ENCODE measurements at regions not wholly inside any gene's neighbourhood (a gene's known extent, or its start where the extent isn't known, plus 50 kb on each side); places are given as distances from the start of the nearest gene placed in this dataset.

DNA sequence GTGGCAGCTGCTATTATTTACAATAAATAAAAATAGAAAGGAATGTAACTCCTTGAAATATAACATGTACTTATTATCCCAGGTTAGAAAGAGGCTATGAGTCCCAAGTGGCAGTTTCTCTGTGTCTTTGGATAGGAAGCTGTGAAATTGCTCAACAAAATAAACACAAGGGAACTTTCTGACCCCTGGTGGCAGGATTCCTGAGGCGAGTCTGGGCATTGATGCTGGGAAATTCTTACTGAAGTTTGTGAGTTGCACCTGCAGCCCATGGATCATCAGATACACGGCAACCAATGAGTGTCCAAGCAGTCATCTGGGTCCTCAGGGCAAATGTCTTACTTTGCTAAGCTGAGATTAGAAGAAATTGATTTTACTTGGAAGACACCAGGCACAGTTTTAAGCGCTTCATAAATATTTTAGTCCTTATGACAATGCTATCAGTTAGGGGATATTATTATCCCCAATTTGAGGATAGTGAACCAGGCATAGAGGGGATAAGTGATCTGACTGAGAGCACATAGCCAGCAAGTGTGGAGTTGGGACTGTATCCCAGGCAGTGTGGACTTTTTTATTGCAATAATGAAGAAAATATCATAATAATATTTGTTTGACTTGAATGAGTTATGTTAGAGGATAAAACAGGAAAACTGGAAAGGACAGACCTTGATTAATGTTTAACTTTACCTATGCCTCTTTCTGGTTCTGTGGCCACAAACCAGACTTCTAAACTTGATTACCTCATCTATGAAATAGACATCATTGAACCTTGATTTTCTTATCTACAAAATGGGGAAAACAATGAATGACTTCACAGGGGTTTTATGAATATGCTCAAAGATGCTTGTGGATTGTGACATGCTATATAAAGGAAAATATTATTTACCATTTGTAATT lies 265.5 kb upstream of the ADAMTSL1 start:
- H3K27me3 Mint-ChIP-seq: no peaks in the 10 kb centered on the region
- intact Hi-C loops (cut with micrococcal nuclease): no loop called here
- no peaks in the 10 kb centered on the region for H3K4me1 Mint-ChIP-seq
- no peak overlapping the region for H3K4me3 Mint-ChIP-seq
- no peak overlapping the region for H3K27ac Mint-ChIP-seq
- H3K36me3 Mint-ChIP-seq (ENCODE audit: low read depth): no peaks in the 10 kb centered on the region
- no peaks in the 10 kb centered on the region for H3K9me3 Mint-ChIP-seq
- no peak for DNase-seq

DNA sequence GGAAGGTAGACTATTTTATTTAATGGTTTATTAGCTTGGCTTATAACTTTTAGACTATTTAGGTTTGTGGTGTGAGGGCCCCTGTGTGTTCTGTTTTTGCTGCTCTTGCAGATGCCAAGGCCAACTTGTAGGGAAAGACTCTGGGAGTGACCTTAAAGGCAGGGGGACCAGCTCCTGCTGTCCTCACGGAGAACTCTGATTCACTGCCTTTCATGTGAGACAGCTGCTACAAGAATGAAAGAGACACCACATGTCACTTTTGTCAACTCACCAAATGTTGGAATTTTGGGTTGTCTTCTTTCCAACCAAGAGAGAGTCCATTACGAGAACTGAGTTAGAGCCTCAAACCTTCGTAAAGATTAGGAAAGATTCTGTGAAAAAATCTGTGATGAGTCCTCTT lies 258.3 kb upstream of the ADAMTSL1 start:
- H3K4me1 Mint-ChIP-seq: no peaks in the 10 kb centered on the region
- no peaks in the 10 kb centered on the region for H3K9me3 Mint-ChIP-seq
- H3K27ac Mint-ChIP-seq: no peak overlapping the region
- intact Hi-C loops (cut with micrococcal nuclease): no loop called here
- no peak for DNase-seq
- no peaks in the 10 kb centered on the region for H3K27me3 Mint-ChIP-seq
- no peak overlapping the region for H3K4me3 Mint-ChIP-seq
- no peaks in the 10 kb centered on the region for H3K36me3 Mint-ChIP-seq (ENCODE audit: low read depth)

DNA sequence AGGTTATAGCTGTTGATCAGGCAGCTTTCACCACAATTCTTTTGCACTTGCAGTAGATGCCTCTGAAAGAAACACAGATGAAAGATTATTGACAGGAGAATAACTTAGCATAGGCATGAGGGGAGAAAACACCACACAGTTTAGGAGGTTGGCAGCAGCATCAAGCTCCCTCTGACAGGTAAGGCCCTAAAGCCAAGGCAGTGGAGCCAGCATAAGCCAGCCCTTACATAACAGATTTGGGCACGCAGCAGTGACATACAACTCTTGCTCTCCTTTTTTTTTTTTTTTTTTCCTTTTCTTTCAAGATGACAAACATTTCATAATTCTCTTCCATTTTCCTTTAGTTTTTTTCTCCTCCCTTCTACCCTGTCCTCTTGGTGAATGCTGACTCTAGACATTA lies 257.6 kb upstream of the ADAMTSL1 start:
- H3K27ac Mint-ChIP-seq: no peak overlapping the region
- H3K27me3 Mint-ChIP-seq: no peaks in the 10 kb centered on the region
- DNase-seq: no peak
- intact Hi-C loops (cut with micrococcal nuclease): no loop called here
- no peak overlapping the region for H3K4me3 Mint-ChIP-seq
- no peaks in the 10 kb centered on the region for H3K9me3 Mint-ChIP-seq
- H3K36me3 Mint-ChIP-seq (ENCODE audit: low read depth): no peaks in the 10 kb centered on the region
- H3K4me1 Mint-ChIP-seq: no peaks in the 10 kb centered on the region

DNA sequence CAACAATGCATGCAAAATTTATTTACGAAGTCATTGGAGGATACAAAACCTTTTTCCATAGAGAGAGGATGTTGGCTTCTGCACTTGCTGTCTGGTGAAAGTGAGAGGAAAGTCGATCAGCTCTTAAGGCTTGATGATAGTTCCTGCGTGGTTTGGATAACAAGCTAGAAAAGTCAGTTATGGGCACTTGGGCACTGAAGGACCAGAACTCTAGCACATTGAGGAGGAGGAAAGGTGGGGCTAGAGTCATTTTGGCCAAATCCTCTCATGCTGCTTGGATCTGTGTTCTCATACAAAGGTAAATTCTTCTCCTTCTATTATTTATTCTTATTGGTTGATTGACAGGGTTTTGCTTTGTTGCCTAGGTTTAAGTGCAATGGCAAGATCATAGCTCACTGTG lies 245.9 kb upstream of the ADAMTSL1 start:
- peaks cover 3% of the 10 kb centered on the region for H3K27me3 Mint-ChIP-seq

DNA sequence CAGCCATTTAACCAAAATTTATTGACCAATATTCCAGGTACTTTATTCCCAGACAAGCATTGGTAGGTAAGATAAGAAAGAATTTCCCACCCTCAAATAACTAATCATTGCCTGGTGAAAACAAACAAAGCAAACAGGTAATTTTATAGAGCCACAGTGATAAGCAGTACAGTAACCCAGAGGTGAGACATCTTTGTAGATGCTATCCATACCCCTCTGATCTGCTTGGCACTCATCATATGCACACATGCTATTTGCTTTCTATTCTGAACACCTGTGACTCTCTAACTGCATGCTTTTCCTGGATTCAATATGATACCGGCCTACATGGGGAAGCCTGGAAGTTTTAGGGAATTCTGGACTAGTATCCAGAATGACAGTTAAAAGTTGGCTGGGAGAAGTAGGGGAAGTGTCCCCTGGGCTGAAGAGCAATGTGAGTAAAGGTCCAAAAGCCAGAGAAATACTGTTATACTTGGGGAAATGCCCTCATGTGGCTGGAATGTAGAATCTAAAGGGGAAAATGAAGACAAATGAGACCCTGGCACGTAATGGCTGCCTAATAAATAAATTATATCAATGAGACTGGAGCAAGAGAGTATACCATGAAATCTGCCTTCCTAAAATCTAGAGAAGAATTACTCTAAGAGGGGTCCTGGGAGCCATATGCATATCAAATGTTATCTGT lies 243.8 kb upstream of the ADAMTSL1 start:
- Mint-ChIP-seq H3K27me3 (no peaks in the 10 kb centered on the region), H3K36me3 (ENCODE audit: low read depth) (no peaks in the 10 kb centered on the region), H3K9me3 (no peaks in the 10 kb centered on the region), H3K4me3 (no peak overlapping the region), H3K27ac (no peak overlapping the region), H3K4me1 (no peaks in the 10 kb centered on the region)
- DNase-seq: no peak
- intact Hi-C loops (cut with micrococcal nuclease): no loop called here

More for the DNA sequence above, 245.9 kb upstream of the ADAMTSL1 start:
- Mint-ChIP-seq H3K4me3 (no peak overlapping the region), H3K9me3 (no peaks in the 10 kb centered on the region), H3K27ac (no peak overlapping the region), H3K4me1 (no peaks in the 10 kb centered on the region), H3K36me3 (ENCODE audit: low read depth) (no peaks in the 10 kb centered on the region)
- no peak for DNase-seq
- intact Hi-C loops (cut with micrococcal nuclease): no loop called here

DNA sequence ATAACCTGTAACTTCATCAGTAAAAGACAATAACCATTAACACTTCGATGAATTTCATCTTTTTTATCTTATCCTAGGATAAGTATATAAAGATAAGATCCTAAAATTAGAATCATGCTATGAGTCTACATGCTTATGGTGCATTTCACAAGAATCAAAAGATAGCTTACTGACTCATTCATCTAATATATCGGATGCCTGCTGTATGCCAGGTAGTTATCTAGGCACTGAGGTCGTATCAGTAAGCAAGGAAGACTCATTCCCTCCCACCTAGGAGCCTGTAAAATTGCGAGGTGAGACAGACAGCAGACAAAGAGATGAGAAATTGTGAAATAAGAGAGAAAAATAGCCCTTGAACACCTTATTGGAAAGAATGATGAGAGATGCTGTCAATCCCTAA lies 240.6 kb upstream of the ADAMTSL1 start:
- no peaks in the 10 kb centered on the region for H3K36me3 Mint-ChIP-seq (ENCODE audit: low read depth)
- H3K4me1 Mint-ChIP-seq: peaks cover 2% of the 10 kb centered on the region
- no peak overlapping the region for H3K27ac Mint-ChIP-seq
- no peak overlapping the region for H3K4me3 Mint-ChIP-seq
- H3K27me3 Mint-ChIP-seq: no peaks in the 10 kb centered on the region
- intact Hi-C loops (cut with micrococcal nuclease): no loop called here
- no peak for DNase-seq
- H3K9me3 Mint-ChIP-seq: no peaks in the 10 kb centered on the region

DNA sequence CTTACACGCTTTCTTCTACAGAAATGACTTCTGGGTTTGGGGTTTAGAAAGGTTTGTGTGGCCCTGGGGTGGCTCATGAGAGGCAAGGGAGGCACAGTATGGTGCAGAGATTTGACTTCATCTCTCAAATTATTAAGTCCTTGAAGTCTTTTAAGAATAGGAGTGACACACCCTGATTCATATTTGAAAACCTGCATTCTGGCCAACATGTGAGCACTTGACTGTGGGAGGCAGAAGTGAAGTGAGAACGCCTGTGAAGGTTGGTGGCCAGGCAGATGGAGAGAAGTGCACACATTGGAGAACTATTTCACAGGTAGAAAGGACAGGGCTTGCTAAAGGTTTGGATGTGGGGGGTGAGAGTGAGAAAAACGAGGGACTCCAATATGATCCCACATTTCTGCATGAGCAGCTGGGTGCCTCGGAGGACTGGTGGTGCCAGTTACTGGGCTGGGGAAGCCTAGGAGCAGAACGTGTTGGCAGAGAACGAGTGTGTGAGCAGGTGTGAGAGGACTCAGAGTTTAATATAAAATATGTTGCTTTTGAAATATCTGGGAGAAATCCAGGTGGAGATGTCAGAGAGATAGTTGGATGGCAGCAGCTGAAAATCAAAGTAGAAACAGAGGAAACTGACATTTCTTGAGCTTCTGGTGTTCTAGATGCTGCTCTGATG lies 240.0 kb upstream of the ADAMTSL1 start:
- Mint-ChIP-seq H3K9me3 (no peaks in the 10 kb centered on the region), H3K4me3 (no peak overlapping the region), H3K4me1 (peaks cover 2% of the 10 kb centered on the region), H3K27me3 (no peaks in the 10 kb centered on the region), H3K27ac (no peak overlapping the region), H3K36me3 (ENCODE audit: low read depth) (no peaks in the 10 kb centered on the region)
- intact Hi-C loops (cut with micrococcal nuclease): no loop called here
- DNase-seq: no peak

DNA sequence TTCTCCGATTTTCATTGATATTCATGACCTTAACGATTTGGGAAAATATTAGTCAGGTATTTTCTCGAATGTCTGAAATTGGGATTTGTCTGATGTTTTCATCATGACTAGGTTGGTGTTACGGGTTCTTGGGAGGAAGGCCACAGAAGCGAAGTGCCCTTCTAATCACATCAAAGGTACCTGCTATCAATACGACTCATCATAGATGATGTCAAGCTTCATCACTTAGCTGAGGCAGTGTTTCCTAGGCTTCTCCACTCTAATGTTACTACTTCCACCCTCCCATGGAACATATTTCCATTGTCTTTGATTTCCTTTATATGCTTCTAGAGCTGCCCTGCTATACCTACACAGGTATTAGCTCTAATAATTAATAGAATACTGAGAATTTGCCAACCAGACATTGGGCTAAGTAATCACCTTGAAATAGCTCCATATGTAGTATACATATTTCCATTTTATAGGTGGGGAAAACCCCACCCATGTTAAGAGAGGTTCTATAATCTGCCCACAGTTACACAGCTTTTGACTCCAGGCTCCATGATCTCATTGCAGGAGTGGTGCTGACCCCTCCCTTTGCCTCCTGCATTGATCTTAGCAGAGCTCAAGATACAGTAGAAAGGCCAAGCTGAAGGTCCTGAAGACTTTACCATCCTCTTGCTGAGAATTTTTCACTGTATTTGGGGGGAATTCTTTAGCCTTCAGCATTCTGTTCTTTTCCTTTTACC lies 238.6 kb upstream of the ADAMTSL1 start:
- H3K4me1 Mint-ChIP-seq: peaks cover 2% of the 10 kb centered on the region
- no peak overlapping the region for H3K4me3 Mint-ChIP-seq
- no peaks in the 10 kb centered on the region for H3K36me3 Mint-ChIP-seq (ENCODE audit: low read depth)
- H3K27ac Mint-ChIP-seq: no peak overlapping the region
- H3K27me3 Mint-ChIP-seq: no peaks in the 10 kb centered on the region
- intact Hi-C loops (cut with micrococcal nuclease): no loop called here
- no peaks in the 10 kb centered on the region for H3K9me3 Mint-ChIP-seq
- no peak for DNase-seq

DNA sequence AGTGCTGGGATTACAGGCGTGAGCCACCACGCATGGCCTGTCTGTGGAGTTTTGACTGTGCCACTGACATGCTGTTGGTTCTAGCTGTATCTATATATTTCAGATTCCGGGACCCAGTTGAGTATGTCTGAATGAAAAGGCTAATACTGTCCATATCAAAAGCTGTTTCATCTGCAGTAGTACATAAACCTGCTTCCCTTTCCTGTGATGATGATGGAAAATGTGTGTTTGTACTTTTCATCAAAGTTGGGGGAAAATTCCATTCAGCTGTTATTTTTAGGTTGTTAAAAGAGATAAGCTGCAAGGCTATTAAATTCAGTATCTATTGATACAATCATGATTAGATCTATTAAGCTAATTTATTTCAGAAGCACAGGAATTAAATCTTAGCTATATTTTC lies 237.6 kb upstream of the ADAMTSL1 start:
- no peak for DNase-seq
- intact Hi-C loops (cut with micrococcal nuclease): no loop called here
- Mint-ChIP-seq H3K36me3 (ENCODE audit: low read depth) (no peaks in the 10 kb centered on the region), H3K4me3 (no peak overlapping the region), H3K27ac (no peak overlapping the region), H3K9me3 (no peaks in the 10 kb centered on the region), H3K4me1 (peaks cover 2% of the 10 kb centered on the region), H3K27me3 (no peaks in the 10 kb centered on the region)

DNA sequence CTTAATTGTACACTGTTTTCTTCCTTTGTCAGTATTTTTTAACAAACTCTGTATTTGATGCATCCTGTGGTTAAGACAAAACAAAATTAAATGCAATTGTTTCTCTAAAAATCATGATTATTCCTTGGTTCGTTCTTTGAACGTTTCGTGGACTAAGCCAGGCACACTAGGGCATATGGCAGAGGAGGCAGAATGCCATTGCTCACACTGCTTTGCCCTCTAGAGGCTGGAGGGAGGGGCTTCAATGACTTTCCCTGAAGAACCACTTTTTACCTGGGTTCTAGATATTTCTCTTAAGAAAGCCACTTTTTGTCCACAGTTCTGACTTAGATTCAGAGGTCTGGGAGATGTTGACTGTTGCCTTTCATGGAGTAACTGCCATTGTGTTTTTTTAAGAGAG lies 236.2 kb upstream of the ADAMTSL1 start:
- Mint-ChIP-seq H3K36me3 (ENCODE audit: low read depth) (no peaks in the 10 kb centered on the region), H3K9me3 (no peaks in the 10 kb centered on the region), H3K27ac (no peak overlapping the region), H3K4me3 (no peak overlapping the region), H3K4me1 (peaks cover 2% of the 10 kb centered on the region), H3K27me3 (no peaks in the 10 kb centered on the region)
- intact Hi-C loops (cut with micrococcal nuclease): no loop called here
- no peak for DNase-seq

DNA sequence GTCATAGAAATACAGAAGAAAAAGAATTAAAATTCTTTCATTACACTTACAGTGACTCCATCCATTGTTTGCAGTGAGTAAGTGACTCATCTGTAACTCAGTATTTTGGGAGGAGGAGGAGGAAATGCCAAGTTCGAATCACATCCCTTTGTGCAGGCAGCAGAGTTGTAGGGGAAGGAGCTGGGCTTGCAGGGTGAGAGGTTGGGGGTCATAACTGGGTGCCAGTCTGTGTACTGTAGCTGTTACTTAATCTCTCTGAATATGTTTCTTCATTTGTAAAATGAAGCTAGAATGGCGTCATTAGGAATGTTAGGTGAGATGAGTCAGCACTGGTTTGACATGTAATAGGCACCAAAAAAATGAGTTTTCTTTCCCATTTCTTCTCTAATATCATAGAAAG lies 235.7 kb upstream of the ADAMTSL1 start:
- intact Hi-C loops (cut with micrococcal nuclease): no loop called here

DNA sequence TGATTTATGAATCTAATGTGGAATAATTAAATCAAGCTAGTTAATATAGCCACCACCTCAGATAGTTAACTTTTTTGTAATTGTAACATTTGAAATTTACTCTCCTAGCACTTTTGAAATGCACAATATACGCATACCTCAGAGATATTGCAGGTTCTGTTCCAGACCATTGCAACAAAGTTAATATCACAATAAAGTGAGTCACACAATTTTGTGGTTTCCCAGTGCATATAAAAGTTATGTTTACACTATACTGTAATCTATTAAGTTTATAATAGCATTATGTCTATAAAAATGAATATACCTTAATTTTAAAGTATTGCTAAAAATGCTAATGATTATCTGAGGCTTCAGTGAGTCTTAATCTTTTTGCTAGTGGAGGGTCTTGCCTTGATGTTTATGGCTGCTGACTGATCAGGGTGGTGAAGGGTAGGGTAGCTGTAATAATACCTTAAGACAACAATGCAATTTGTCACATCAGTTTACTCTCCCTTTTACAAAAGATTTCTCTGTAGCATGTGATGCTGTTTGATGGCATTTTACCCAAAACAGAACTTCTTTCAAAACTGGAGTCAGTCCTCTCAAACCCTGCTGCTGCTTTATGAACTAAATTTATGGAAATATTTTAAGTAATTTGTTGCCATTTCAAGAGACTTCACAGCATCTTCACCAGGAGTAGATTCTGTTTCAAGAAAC lies 235.1 kb upstream of the ADAMTSL1 start:
- no peak for DNase-seq

More for the DNA sequence above, 235.7 kb upstream of the ADAMTSL1 start:
- DNase-seq: no peak
- H3K27me3 Mint-ChIP-seq: no peaks in the 10 kb centered on the region
- peaks cover 2% of the 10 kb centered on the region for H3K4me1 Mint-ChIP-seq
- no peak overlapping the region for H3K4me3 Mint-ChIP-seq
- peaks cover 2% of the 10 kb centered on the region for H3K9me3 Mint-ChIP-seq
- no peaks in the 10 kb centered on the region for H3K36me3 Mint-ChIP-seq (ENCODE audit: low read depth)
- no peak overlapping the region for H3K27ac Mint-ChIP-seq

DNA sequence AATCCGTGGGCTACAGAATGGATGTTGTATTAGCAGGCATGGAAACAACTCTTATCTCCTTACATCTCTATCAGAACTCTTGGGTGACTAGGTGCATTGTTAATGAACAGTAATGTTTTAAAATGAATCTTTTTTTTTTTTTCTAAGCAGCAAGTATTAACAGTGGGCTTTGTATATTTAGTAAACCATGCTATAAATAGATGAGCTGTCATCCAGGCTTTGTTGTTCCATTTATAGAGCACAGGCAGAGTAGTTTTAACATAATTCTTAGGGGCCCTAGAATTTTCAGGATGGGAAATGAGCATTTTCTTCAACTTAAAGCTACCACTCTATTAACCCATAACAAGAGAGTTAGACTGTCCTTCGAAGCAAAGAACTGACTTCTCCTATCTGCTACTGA lies 233.7 kb upstream of the ADAMTSL1 start:
- Mint-ChIP-seq H3K4me3 (no peak overlapping the region), H3K9me3 (peaks cover 5% of the 10 kb centered on the region), H3K27ac (no peak overlapping the region), H3K4me1 (peaks cover 2% of the 10 kb centered on the region), H3K36me3 (ENCODE audit: low read depth) (no peaks in the 10 kb centered on the region), H3K27me3 (no peaks in the 10 kb centered on the region)
- intact Hi-C loops (cut with micrococcal nuclease): no loop called here
- DNase-seq: no peak

More for the DNA sequence above, 235.1 kb upstream of the ADAMTSL1 start:
- intact Hi-C loops (cut with micrococcal nuclease): no loop called here
- H3K4me1 Mint-ChIP-seq: peaks cover 2% of the 10 kb centered on the region
- no peaks in the 10 kb centered on the region for H3K36me3 Mint-ChIP-seq (ENCODE audit: low read depth)
- no peak overlapping the region for H3K27ac Mint-ChIP-seq
- H3K27me3 Mint-ChIP-seq: no peaks in the 10 kb centered on the region
- H3K4me3 Mint-ChIP-seq: no peak overlapping the region
- peaks cover 5% of the 10 kb centered on the region for H3K9me3 Mint-ChIP-seq
